ENCODE measurements at regions not wholly inside any gene's neighbourhood (a gene's known extent, or its start where the extent isn't known, plus 50 kb on each side); places are given as distances from the start of the nearest gene placed in this dataset.

GRCh38 chr13:95387733-95388207 is 86.5 kb upstream of the ABCC4 start:
- TF ChIP-seq ZNF70 (CRISPR knock-in tag; IDR thresholded peaks at IDR 0.05): no peak
- TF ChIP-seq SNAI2 (CRISPR knock-in tag; IDR thresholded peaks at IDR 0.05): no peak

Data from SK-N-SH treated with all-trans-retinoic acid at 6 μM for 48 hours (cell line).